ENCODE measurements at regions not wholly inside any gene's neighbourhood (a gene's known extent, or its start where the extent isn't known, plus 50 kb on each side); places are given as distances from the start of the nearest gene placed in this dataset.

GRCh38 chr14:54102051-54102456 lies 145.4 kb upstream of the BMP4 start:
- H3K27ac ChIP-seq (replicated peaks in 1 of 4) = no peak overlapping the region
- WGBS = 74% methylated on average over 4 of the region's 4 CpGs
- TF ChIP-seq POLR2A (IDR thresholded peaks at IDR 0.05; ENCODE audit: low read depth) (no peak), EP300 (IDR thresholded peaks at IDR 0.05) (no peak), POLR2AphosphoS5 (IDR thresholded peaks at IDR 0.05) (no peak)
- TF ChIP-seq, protein P1, sequence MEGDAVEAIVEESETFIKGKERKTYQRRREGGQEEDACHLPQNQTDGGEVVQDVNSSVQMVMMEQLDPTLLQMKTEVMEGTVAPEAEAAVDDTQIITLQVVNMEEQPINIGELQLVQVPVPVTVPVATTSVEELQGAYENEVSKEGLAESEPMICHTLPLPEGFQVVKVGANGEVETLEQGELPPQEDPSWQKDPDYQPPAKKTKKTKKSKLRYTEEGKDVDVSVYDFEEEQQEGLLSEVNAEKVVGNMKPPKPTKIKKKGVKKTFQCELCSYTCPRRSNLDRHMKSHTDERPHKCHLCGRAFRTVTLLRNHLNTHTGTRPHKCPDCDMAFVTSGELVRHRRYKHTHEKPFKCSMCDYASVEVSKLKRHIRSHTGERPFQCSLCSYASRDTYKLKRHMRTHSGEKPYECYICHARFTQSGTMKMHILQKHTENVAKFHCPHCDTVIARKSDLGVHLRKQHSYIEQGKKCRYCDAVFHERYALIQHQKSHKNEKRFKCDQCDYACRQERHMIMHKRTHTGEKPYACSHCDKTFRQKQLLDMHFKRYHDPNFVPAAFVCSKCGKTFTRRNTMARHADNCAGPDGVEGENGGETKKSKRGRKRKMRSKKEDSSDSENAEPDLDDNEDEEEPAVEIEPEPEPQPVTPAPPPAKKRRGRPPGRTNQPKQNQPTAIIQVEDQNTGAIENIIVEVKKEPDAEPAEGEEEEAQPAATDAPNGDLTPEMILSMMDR (IDR thresholded peaks at IDR 0.05) = no peak
- no peaks in the 10 kb centered on the region for H3K27me3 ChIP-seq
- no peak overlapping the region for H3K4me3 ChIP-seq
- intact Hi-C loops (cut with DNase I) = no loop called here
- DNase-seq (ENCODE audit: extremely low spot score) = no peak
- H3K4me1 ChIP-seq = peaks cover 0 to 3% (median 1%) of the 10 kb centered on the region in 4 donors
- no peaks in the 10 kb centered on the region for H3K9me3 ChIP-seq
- H3K36me3 ChIP-seq = no peaks in the 10 kb centered on the region

DNA sequence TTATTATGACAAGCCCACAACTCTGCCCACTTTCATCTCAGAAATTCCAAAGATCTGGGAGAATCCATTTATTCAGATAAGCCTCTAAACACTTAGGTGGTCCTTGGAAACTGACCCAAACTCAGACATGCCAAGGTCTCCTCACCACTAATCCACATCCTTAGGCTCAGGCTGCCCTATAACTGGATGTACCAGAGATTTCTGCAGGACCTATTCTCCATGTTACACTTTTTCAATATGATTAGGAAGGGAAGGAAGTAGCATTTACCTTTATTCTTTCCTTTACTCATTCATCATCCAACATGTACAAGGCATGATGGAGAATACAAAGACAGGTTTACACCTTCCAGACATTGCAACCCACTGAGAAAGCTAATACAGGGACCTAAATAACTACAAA lies 145.9 kb upstream of the BMP4 start:
- DNase-seq (ENCODE audit: extremely low spot score) = no peak
- Histone ChIP-seq H3K4me3 (no peak overlapping the region), H3K36me3 (no peaks in the 10 kb centered on the region), H3K27ac (replicated peaks in 1 of 4) (no peak overlapping the region), H3K9me3 (no peaks in the 10 kb centered on the region), H3K27me3 (no peaks in the 10 kb centered on the region), H3K4me1 (peaks cover 0 to 8% (median 3%) of the 10 kb centered on the region in 4 donors)
- intact Hi-C loops (cut with DNase I) = no loop called here
- TF ChIP-seq EP300 (IDR thresholded peaks at IDR 0.05) (no peak), POLR2A (IDR thresholded peaks at IDR 0.05; ENCODE audit: low read depth) (no peak), POLR2AphosphoS5 (IDR thresholded peaks at IDR 0.05) (no peak)
- TF ChIP-seq, protein P1 (IDR thresholded peaks at IDR 0.05) = no peak

GRCh38 chr14:54104601-54105145 lies 148.0 kb upstream of the BMP4 start:
- H3K9me3 ChIP-seq = no peaks in the 10 kb centered on the region
- H3K4me1 ChIP-seq = peaks cover 0 to 18% (median 3%) of the 10 kb centered on the region in 4 donors
- intact Hi-C loops (cut with DNase I) = no loop called here
- H3K36me3 ChIP-seq = no peaks in the 10 kb centered on the region
- TF ChIP-seq POLR2AphosphoS5 (IDR thresholded peaks at IDR 0.05) = no peak
- no peak for TF ChIP-seq EP300 (IDR thresholded peaks at IDR 0.05)
- TF ChIP-seq, protein P1 (IDR thresholded peaks at IDR 0.05) = no peak
- TF ChIP-seq POLR2A (IDR thresholded peaks at IDR 0.05; ENCODE audit: low read depth) = no peak
- H3K27me3 ChIP-seq = no peaks in the 10 kb centered on the region
- no peak for DNase-seq (ENCODE audit: extremely low spot score)
- WGBS = 53% methylated on average over 3 of the region's 3 CpGs
- H3K27ac ChIP-seq (replicated peaks in 1 of 4) = no peak overlapping the region
- no peak overlapping the region for H3K4me3 ChIP-seq

DNA sequence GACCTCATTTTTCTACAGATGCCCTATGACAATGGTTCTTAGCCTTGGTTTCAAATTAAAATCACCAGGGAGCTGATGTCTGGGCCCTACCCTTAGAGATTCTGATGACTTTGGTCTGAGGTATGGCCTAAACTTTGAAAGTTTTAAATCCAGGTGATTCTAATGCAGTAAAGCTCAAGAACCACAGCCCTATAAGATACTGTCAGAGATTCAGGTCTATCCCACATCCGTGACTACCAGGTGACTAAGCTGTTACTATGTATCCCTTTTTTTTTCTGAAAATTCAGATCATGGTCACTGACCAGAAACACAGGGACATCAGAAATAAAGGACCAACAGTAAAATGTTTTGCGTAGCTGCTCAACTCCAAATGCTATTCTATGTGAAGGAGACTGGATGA lies 148.8 kb upstream of the BMP4 start:
- Histone ChIP-seq H3K27me3 (no peaks in the 10 kb centered on the region), H3K36me3 (no peaks in the 10 kb centered on the region), H3K4me3 (no peak overlapping the region), H3K4me1 (peaks cover 0 to 18% (median 3%) of the 10 kb centered on the region in 4 donors), H3K9me3 (no peaks in the 10 kb centered on the region), H3K27ac (replicated peaks in 1 of 4) (no peak overlapping the region)
- WGBS = 92% methylated on average over 2 of the region's 2 CpGs
- intact Hi-C loops (cut with DNase I) = no loop called here
- TF ChIP-seq EP300 (IDR thresholded peaks at IDR 0.05) (no peak), POLR2AphosphoS5 (IDR thresholded peaks at IDR 0.05) (no peak)
- DNase-seq (ENCODE audit: extremely low spot score) = no peak

DNA sequence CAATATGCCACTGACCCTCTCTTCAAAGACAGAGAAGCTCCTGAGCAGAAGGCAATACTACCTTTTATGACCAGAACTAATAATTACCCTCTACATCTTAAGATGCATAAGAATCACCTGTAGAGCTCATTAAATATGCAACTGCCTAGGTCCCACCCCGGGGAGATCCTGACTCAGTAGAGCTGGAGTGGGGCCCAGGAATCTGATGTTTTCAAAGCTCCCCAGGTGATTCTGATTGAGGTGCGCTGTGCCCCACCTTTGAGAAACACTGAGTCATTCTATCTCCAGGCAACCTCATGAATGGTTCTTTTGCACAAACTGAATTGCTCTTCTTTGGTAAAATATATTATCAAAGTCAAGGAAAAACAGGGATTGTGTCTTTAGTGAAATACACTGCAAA lies 149.3 kb upstream of the BMP4 start:
- Histone ChIP-seq H3K9me3 (no peaks in the 10 kb centered on the region), H3K36me3 (no peaks in the 10 kb centered on the region), H3K27me3 (no peaks in the 10 kb centered on the region), H3K27ac (replicated peaks in 1 of 4) (no peak overlapping the region), H3K4me3 (no peak overlapping the region), H3K4me1 (peaks cover 0 to 18% (median 3%) of the 10 kb centered on the region in 4 donors)
- TF ChIP-seq, protein P1 (IDR thresholded peaks at IDR 0.05) = no peak
- no peak for TF ChIP-seq EP300 (IDR thresholded peaks at IDR 0.05)
- no peak for TF ChIP-seq POLR2A (IDR thresholded peaks at IDR 0.05; ENCODE audit: low read depth)
- TF ChIP-seq POLR2AphosphoS5 (IDR thresholded peaks at IDR 0.05) = no peak
- DNase-seq (ENCODE audit: extremely low spot score) = no peak
- intact Hi-C loops (cut with DNase I) = no loop called here
- WGBS = 100% methylated on average over 2 of the region's 2 CpGs

Measured in esophagus muscularis mucosa (tissue), 4 donors.